HepG2 (cell line): ENCODE measurements at regions not wholly inside any gene's neighbourhood (a gene's known extent, or its start where the extent isn't known, plus 50 kb on each side); places are given as distances from the start of the nearest gene placed in this dataset.

ENCODE experiments used
- ATAC-seq: fragments of 200-7000 bp; cut with Tn5 transposase; 3 replicates; pipeline ENCODE4 v1.9.1; 2020; ENCODE audit warnings: mild to moderate bottlenecking, moderate library complexity
- BruUV-seq: library from RNA; stranded (reverse); fragments of 400-500 nt; replicated peaks from 2 replicates; lab custom pipeline; 2021; lab: Mats Ljungman, UMichigan
- CTCF ChIA-PET: fragments of 300-600 bp; formaldehyde crosslinking; extraction: SDS; loops from one replicate; lab custom pipeline; 2021; ENCODE audit warnings: low total read pairs, inconsistent platforms, low intra/inter-chr PET ratio; lab: Yijun Ruan, JAX
- POLR2A ChIA-PET: fragments of 350-600 bp; sonication (Branson Sonifier 250); formaldehyde crosslinking; loops from one replicate; lab custom pipeline; 2020; ENCODE audit warnings: antibody characterized with exemption, inconsistent platforms; lab: Yijun Ruan, JAX
- DNase-seq: peaks from one replicate; pipeline ENCODE4 v3.0.0-alpha.2; 2015; ENCODE audit warnings: low spot score
- FAIRE-seq: peaks from 3 replicates; lab custom pipeline; 2011; peaks lifted over from hg19 to GRCh38; lab: Jason Lieb, UNC
- H2AFZ ChIP-seq: one replicate; pipeline ENCODE4 v1.6.1; 2011; ENCODE audit warnings: low read length, inconsistent platforms
- H3K27ac ChIP-seq: fragments of 300-600 bp; 3 replicates; pipeline ENCODE4 v1.8.0; 2011; ENCODE audit warnings: mixed run types, mild to moderate bottlenecking, mixed read lengths, low read length, inconsistent platforms; ENCODE audit not compliant: insufficient read depth; ENCODE audit errors: extremely low read length
- H3K27me3 ChIP-seq, 2 experiments: fragments of 200-600 bp in 1 of 2; 2 replicates in 1 of 2; 3 replicates in 1 of 2; pipeline versions ENCODE4 v1.6.0 to v1.8.0; 2011; ENCODE audit warnings: low read length in 2 of 2, mild to moderate bottlenecking in 2 of 2, moderate library complexity in 2 of 2, inconsistent platforms in 1 of 2; ENCODE audit not compliant: insufficient read depth in 2 of 2, control insufficient read depth in 1 of 2
- H3K36me3 ChIP-seq, 2 experiments: fragments of 200-600 bp in 1 of 2; replicated peaks in 1 of 2; 2 replicates in 1 of 2; 3 replicates in 1 of 2; pipeline versions ENCODE4 v1.5.1 to v1.8.0; 2011; ENCODE audit warnings: low read length in 2 of 2, inconsistent platforms in 1 of 2; ENCODE audit not compliant: insufficient read depth in 2 of 2, control insufficient read depth in 1 of 2
- H3K4me1 ChIP-seq: 2 replicates; pipeline ENCODE4 v1.5.1; 2012; ENCODE audit warnings: low read length, inconsistent platforms; ENCODE audit not compliant: insufficient read depth
- H3K4me2 ChIP-seq: 2 replicates; pipeline ENCODE4 v1.6.0; 2011; ENCODE audit warnings: low read depth, low read length, inconsistent platforms
- H3K4me3 ChIP-seq, 3 experiments: fragments of 200-600 bp in 1 of 3; sonication (generic), shearing (Covaris generic) in 1 of 3; replicated peaks in 1 of 3; 2 replicates each; pipeline ENCODE4 v1.5.1; 2011 to 2016; ENCODE audit warnings: low read length in 3 of 3, inconsistent platforms in 2 of 3, low read depth in 2 of 3, mild to moderate bottlenecking in 2 of 3, control low read depth in 1 of 3, mixed read lengths in 1 of 3; ENCODE audit not compliant: insufficient read depth in 1 of 3
- H3K79me2 ChIP-seq: one replicate; pipeline ENCODE4 v1.6.1; 2011; ENCODE audit warnings: low read length, inconsistent platforms; ENCODE audit not compliant: insufficient read depth
- H3K9ac ChIP-seq: 2 replicates; pipeline ENCODE4 v1.6.0; 2011; ENCODE audit warnings: mild to moderate bottlenecking, low read depth, low read length, inconsistent platforms; ENCODE audit not compliant: insufficient read depth
- H3K9me3 ChIP-seq: 2 replicates; pipeline ENCODE4 v1.5.1; 2012; ENCODE audit warnings: mild to moderate bottlenecking, low read length
- H4K20me1 ChIP-seq: 2 replicates; pipeline ENCODE4 v1.6.0; 2011; ENCODE audit warnings: inconsistent platforms, mild to moderate bottlenecking, low read length, moderate library complexity; ENCODE audit not compliant: insufficient read depth
- CEBPB ChIP-seq: IDR thresholded peaks from 2 replicates; pipeline ENCODE4 v1.6.1; 2011; ENCODE audit warnings: low read depth, low read length, improper control_type of control experiment, borderline replicate concordance
- CHD2 ChIP-seq: IDR thresholded peaks from 2 replicates; pipeline ENCODE4 v1.6.1; 2011; ENCODE audit warnings: low read depth, low read length, improper control_type of control experiment
- GABPA ChIP-seq, 2 experiments: IDR thresholded peaks; 2 replicates each; pipeline ENCODE4 v1.6.1; 2011 to 2016; ENCODE audit warnings: low read depth in 2 of 2, low read length in 1 of 2, missing biosample characterization in 1 of 2, missing genetic modification characterization in 1 of 2
- HNRNPUL1 ChIP-seq: fragments of 200-400 bp; formaldehyde crosslinking; IDR thresholded peaks from 2 replicates; pipeline ENCODE4 v1.6.1; 2017; ENCODE audit warnings: low read depth, mild to moderate bottlenecking, low read length, moderate library complexity
- SKI ChIP-seq: fragments of 450-650 bp; IDR thresholded peaks from one replicate; pipeline ENCODE4 v1.6.1; 2018; ENCODE audit warnings: mild to moderate bottlenecking; ENCODE audit not compliant: partially characterized antibody
- TAF1 ChIP-seq: sonication (generic); formaldehyde crosslinking; IDR thresholded peaks from 2 replicates; pipeline ENCODE4 v1.4.0; 2020; ENCODE audit warnings: missing genetic modification reagents
- ZNF564 ChIP-seq: sonication (generic); formaldehyde crosslinking; IDR thresholded peaks from 2 replicates; pipeline ENCODE4 v1.8.1; 2023; ENCODE audit warnings: mild to moderate bottlenecking, missing genetic modification reagents
- ZNF672 ChIP-seq: sonication (generic); formaldehyde crosslinking; IDR thresholded peaks from 2 replicates; pipeline ENCODE4 v1.8.1; 2022; ENCODE audit warnings: missing genetic modification reagents
- ZNF839 ChIP-seq: sonication (generic); formaldehyde crosslinking; IDR thresholded peaks from 2 replicates; pipeline ENCODE4 v1.4.0; 2020; ENCODE audit warnings: missing genetic modification reagents, mild to moderate bottlenecking, borderline replicate concordance
- ZSCAN20 ChIP-seq: sonication (generic); formaldehyde crosslinking; IDR thresholded peaks from 2 replicates; pipeline ENCODE4 v1.4.0; 2020; ENCODE audit warnings: missing genetic modification reagents, mild to moderate bottlenecking, borderline replicate concordance
- WGBS: methylation state at CpG from one replicate; pipeline ENCODE4 v1.1.6; 2017; ENCODE audit warnings: low lambda C conversion rate; 5-methylcytosine and 5-hydroxymethylcytosine counted together
- in situ Hi-C: cut with HindIII; loops from 2 replicates; pipeline ENCODE4 v1.10.0; 2017; ENCODE audit warnings: low pct_unique_long_range_greater_than_20kb; ENCODE audit not compliant: extremely low pct_ligation_motif_present
- intact Hi-C: fragments of 100-400 bp; cut with micrococcal nuclease; formaldehyde crosslinking; loops from one replicate; pipeline ENCODE4 v1.10.0; 2022; ENCODE audit not compliant: unreplicated experiment
- TF ChIP-seq, protein P1 (sequence below): sonication (generic); formaldehyde crosslinking; IDR thresholded peaks from 2 replicates; pipeline ENCODE4 v1.4.0; 2020; ENCODE audit warnings: missing genetic modification reagents; ENCODE audit errors: not compliant biosample characterization
- TF ChIP-seq, protein P2 (sequence below): sonication (generic); formaldehyde crosslinking; IDR thresholded peaks from 2 replicates; pipeline ENCODE4 v1.4.0; 2020; ENCODE audit warnings: missing genetic modification reagents
- TF ChIP-seq, protein P3 (sequence below), 2 experiments: fragments of 450-650 bp in 1 of 2; sonication (generic) in 1 of 2; formaldehyde crosslinking; IDR thresholded peaks; 2 replicates each; pipeline versions ENCODE4 v1.5.0 to v1.8.0; 2020 to 2022; ENCODE audit warnings: mild to moderate bottlenecking in 1 of 2, missing genetic modification reagents in 1 of 2
- TF ChIP-seq, protein P4 (sequence below), 2 experiments: sonication (generic) in 1 of 2; formaldehyde crosslinking in 1 of 2; IDR thresholded peaks; 2 replicates each; pipeline versions ENCODE4 v1.4.0 to v1.6.1; 2016 to 2020; ENCODE audit warnings: borderline replicate concordance in 1 of 2, low read depth in 1 of 2, mild to moderate bottlenecking in 1 of 2, missing genetic modification reagents in 1 of 2

DNA sequence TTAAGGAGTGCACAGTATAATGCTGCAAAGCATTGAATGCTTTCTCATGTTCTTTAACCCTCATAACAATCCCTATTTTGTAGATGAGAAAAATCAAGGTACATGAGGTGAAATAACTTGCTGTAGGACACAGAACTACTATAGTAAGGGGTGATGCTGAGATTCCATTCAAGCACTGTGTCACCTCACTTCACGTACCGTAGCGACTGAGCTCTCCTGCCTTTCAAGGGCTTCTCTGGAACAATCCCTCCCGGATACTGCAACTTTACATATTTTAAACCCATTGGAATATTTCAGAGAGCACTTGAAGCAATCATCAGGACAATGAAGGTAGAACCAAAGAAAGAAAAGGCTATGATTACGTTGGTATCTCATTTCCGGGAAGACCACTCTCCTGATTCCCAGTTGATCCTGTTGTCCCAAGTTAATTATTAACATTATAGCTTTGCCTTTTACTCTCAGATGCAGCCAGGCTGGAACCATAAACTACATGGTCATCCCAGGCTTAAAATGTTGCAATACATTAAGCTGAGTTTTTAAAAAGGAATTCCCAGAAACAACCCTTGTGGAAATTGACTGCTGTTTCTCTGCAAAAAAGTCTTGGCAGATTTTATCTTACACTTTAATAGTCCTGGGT lies 252.2 kb upstream of the IGF1R start:
- DNase-seq (peak; percentile 52), FAIRE-seq (no peak), ATAC-seq (peak; percentile 71)
- intact Hi-C loops: no loop called here
- Histone ChIP-seq H4K20me1 (no peaks in the 10 kb centered on the region), H3K4me2 (peak overlapping the region; percentile 21; the same call in 1 of the 2 replicates), H3K9ac (no peak overlapping the region), H3K9me3 (no peaks in the 10 kb centered on the region), H3K4me3 (no peak overlapping the region), H3K27ac (no peak overlapping the region), H3K36me3 (no peaks in the 10 kb centered on the region), H3K27me3 (peaks cover 0 to 12% of the 10 kb centered on the region in 2 experiments; a peak in 3 of 5 replicates), H2AFZ (no peak overlapping the region), H3K79me2 (no peaks in the 10 kb centered on the region), H3K4me1 (peaks cover 9% of the 10 kb centered on the region; the same call in 1 of the 2 replicates)
- ChIA-PET CTCF (no interaction called here), POLR2A (no interaction called here)
- BruUV-seq: no TSS peak
- 24% methylated on average over 6 of the region's 6 CpGs for WGBS
- in situ Hi-C loops: no loop called here
- no peak for TF ChIP-seq ZNF839
- TF ChIP-seq HNRNPUL1: 0 out of 2 replicates have a peak, but pooled peaks have one; percentile 48
- TF ChIP-seq GABPA (IDR thresholded peaks at IDR 0.05; ENCODE audit: low read depth, low read length): no peak
- peak; percentile 47; the same call in 1 of the 2 replicates for TF ChIP-seq GABPA (CRISPR knock-in tag; IDR thresholded peaks at IDR 0.05; ENCODE audit: low read depth)
- TF ChIP-seq, protein P1, sequence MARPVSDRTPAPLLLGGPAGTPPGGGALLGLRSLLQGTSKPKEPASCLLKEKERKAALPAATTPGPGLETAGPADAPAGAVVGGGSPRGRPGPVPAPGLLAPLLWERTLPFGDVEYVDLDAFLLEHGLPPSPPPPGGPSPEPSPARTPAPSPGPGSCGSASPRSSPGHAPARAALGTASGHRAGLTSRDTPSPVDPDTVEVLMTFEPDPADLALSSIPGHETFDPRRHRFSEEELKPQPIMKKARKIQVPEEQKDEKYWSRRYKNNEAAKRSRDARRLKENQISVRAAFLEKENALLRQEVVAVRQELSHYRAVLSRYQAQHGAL (CRISPR knock-in tag): no peak
- TF ChIP-seq CHD2: no peak
- TF ChIP-seq TAF1 (CRISPR knock-in tag): no peak
- TF ChIP-seq, protein P2, sequence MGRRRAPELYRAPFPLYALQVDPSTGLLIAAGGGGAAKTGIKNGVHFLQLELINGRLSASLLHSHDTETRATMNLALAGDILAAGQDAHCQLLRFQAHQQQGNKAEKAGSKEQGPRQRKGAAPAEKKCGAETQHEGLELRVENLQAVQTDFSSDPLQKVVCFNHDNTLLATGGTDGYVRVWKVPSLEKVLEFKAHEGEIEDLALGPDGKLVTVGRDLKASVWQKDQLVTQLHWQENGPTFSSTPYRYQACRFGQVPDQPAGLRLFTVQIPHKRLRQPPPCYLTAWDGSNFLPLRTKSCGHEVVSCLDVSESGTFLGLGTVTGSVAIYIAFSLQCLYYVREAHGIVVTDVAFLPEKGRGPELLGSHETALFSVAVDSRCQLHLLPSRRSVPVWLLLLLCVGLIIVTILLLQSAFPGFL (CRISPR knock-in tag): no peak
- TF ChIP-seq ZSCAN20: no peak
- no peak for TF ChIP-seq SKI
- TF ChIP-seq, protein P3, sequence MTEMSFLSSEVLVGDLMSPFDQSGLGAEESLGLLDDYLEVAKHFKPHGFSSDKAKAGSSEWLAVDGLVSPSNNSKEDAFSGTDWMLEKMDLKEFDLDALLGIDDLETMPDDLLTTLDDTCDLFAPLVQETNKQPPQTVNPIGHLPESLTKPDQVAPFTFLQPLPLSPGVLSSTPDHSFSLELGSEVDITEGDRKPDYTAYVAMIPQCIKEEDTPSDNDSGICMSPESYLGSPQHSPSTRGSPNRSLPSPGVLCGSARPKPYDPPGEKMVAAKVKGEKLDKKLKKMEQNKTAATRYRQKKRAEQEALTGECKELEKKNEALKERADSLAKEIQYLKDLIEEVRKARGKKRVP (CRISPR knock-in tag; IDR thresholded peaks at IDR 0.05): no peak
- peak; percentile 36; the same call in 1 of the 2 replicates for TF ChIP-seq CEBPB
- TF ChIP-seq, protein P4, sequence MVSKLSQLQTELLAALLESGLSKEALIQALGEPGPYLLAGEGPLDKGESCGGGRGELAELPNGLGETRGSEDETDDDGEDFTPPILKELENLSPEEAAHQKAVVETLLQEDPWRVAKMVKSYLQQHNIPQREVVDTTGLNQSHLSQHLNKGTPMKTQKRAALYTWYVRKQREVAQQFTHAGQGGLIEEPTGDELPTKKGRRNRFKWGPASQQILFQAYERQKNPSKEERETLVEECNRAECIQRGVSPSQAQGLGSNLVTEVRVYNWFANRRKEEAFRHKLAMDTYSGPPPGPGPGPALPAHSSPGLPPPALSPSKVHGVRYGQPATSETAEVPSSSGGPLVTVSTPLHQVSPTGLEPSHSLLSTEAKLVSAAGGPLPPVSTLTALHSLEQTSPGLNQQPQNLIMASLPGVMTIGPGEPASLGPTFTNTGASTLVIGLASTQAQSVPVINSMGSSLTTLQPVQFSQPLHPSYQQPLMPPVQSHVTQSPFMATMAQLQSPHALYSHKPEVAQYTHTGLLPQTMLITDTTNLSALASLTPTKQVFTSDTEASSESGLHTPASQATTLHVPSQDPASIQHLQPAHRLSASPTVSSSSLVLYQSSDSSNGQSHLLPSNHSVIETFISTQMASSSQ (IDR thresholded peaks at IDR 0.05; ENCODE audit: low read depth): peak; percentile 78; the same call in 1 of the 2 replicates
- TF ChIP-seq, protein P4 (CRISPR knock-in tag; IDR thresholded peaks at IDR 0.05; ENCODE audit: borderline replicate concordance): no peak
- no peak for TF ChIP-seq ZNF564 (CRISPR knock-in tag)
- TF ChIP-seq ZNF672 (CRISPR knock-in tag): no peak
